ENCODE measurements at regions not wholly inside any gene's neighbourhood (a gene's known extent, or its start where the extent isn't known, plus 50 kb on each side); places are given as distances from the start of the nearest gene placed in this dataset.
"Not testable (repeated sequence)": the region's sequence is repeated elsewhere in the genome, so short reads cannot be mapped to it uniquely, and the experiment has no call there.

DNA sequence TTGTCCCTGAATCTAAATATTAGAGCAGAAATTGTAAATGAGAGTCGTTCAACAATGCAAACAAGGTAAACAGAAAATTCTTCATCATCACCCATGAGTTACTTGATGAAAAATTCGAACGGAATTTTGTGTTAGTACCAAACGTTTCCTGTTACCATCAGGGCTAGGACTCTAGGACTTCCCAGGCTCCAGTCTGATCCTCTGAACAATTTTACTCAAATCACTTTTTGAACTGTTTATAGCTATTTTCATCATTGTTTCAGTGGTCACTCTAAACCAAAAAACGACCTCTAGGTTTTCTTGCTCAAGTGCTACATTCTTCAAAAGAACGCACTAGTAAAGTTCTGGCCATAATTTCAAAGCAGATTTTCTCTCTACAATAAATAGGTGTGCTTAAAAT lies 273.3 kb downstream of the MREG start:
- DNase-seq, result no peak

DNA sequence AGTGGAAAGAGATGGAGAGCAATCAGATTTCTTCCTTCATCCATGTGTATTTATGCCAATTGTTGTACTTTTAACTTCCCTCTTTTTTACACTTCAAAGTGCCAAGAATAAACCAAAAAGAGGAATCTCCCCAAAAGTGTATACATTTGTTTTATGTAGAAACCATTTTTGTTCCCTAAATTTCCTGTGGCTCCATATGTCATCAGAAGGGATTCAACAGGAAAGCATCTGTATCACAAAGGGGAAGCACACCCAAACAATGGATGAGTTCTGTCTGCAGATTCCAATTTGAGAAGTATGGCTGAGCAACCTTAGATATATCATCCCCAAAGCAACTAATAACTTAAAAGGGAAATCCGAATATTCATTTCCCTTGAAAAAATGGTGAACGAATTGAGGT lies 275.0 kb downstream of the MREG start:
- DNase-seq, result no peak

DNA sequence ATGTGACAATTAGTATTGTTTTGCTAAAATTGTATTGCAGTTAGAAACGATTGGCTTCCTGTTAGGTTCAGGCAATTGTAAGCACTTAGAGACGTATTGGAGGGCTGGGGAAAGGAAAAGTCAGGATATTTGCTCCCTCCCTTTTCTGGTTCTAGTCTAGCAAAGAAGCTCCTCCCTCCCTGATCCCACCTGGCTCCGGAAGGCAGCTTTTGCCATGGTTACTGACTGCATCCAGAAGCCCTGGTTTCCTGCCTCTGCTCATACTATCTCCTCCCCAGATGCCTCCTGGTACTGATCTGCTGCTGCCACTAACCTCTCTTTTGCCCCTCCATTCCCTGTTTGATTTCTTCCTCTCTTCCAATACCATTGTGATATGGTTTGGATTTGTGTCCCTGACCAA lies 275.9 kb downstream of the MREG start:
- DNase-seq, result no peak

DNA sequence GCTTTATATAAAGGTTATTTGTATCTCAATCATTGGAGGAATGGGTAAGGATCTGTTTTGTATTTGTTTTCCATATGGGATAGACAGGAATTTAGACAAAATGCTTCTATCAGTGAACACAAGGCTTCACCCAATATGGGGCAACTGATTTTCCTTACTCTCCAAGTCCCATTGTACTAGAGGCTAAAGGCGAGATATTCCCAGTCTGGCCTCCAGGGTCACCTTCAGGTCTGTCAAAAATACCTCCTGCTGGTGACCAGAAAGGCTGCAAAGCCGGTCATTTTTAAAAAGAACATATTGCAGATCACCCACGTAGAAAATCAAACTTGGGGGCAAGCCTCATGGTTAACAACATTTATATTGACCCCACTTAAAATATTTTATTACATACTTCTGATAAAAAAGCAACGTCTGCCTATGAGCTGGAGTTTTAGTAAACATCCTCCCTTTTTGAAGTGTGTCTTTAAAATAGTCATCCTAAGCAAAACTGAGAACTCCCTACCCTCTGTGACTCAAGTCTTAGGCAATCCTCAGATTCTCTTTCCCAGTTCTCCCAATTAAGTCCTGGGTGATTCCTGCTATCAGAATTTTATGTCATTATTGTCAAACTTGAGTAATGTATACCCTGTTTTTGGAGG lies 276.6 kb downstream of the MREG start:
- DNase-seq, result no peak

DNA sequence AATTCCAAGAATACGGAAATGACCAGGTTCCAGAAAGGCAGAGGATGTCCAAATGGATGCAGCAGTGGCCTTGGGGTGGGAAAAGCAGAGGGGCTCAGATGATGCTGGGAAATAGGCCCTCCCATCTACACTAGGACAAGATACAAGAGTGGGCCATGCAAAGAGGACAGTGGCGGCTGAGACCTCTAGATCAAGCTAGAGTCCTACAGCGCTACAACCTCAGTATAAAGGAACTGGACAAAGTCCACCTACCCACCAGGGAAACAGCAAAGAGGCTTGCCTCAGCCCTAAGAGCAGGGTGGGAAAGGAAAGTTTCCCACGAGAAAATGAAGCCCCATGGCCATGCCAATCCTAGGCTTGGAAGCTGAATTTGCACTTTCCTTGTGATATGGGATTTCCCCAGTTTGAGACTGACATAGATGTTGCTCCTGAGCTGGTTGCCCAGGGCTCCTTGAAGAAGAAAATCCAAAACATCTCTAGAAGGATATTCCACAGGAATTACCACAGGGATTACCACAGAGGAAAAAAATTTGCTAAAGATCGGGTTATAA lies 282.2 kb downstream of the MREG start:
- DNase-seq, result no peak

DNA sequence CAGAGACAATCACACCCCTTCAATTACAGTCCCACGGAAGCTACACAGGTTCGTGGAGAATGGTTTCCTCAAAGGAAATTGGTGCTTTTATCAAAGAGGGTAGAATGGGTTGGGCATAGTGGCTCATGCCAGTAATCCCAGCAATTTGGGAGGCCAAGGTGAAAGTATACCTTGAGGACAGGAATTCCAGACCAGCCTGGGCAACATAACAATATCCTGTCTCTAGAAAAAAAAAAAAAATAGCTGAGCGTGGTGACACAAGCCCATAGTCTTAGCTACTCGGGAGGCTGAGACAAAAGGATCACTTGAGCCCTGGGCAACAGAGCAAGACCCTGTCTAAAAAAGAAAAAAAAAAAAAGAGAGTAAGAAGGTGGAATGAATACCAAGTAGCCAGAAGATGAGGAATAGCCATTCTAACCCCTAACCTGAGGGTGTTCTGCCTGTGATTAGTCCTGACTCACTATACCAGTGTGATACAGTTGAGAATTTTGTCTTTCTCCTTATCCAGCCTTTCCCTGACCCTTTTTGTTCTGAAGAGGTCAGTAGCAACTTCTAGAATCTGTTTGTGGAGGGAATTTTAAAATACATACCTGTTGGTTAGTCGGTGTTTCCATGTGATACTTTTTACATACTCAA lies 283.2 kb downstream of the MREG start:
- DNase-seq, result no peak

DNA sequence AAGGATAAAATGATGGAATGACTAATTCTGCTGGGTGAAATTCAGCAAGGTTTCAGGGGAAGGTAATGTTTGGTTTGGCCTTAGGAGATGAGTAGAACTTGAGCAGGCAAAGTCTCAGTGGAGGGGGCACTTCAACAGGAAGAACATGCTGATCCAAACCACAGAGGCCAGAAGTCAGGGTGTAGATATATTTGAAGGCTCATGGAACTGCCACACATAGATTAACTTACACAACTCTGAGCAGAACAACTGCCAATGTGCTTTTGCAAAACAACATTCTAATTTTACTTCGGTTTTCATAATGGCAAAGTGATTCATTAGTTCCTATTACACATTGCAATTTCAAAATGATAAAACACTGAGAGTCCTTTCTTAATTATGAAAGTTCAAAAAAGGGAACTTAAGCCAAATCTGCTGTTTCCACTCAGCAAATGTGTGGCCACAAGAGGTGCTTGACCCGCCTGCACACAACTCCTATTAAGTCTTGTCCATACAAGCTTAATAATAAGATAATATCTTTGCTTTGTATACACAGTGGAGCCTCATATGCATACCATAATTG lies 284.8 kb downstream of the MREG start:
- no peak for DNase-seq

DNA sequence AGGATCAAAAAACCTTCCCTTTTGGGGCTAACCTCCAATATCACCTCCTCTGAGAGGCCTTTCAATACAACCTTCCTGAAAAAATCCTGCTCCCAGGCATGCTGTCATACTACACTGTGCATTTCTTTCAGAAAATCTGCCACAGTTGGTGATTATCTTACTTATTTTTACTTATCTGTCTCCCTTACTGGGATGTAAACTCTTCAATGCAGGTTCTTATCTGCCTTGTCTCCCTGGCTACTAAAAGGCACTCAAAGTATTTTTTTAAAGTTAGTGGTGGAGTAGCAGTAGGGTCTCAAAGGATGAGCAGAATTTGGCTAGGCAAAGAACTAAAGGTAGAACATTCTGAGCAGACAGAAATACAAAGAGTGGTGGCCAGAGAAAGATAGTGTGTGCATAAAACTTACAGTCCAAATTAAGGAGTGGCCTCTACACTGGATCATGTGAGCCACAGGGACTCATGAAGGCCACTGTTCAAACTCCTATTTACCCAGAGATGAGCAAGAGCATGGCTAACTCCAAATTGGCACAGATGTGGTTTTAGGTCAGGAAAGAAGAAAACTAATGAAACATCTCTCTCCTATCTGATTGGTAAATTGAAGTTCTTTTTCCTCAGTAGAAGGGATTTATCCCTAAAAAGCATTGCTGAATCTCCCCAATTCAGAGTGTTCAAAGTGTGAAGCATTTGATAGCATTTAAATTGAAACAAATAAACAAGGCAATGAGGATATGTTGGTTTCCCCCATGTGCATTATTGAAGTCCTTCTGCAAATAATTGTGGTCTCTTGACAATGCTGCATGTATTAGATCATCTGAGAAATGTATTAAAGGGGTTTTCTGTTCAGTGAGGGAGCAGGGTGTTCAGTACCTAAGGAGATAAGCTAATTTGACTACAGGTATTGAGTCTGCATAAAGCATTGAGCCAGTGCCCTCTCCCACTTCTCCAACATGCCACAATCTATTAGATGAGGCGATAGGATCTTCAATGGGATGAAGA lies 285.5 kb downstream of the MREG start:
- no peak for DNase-seq

DNA sequence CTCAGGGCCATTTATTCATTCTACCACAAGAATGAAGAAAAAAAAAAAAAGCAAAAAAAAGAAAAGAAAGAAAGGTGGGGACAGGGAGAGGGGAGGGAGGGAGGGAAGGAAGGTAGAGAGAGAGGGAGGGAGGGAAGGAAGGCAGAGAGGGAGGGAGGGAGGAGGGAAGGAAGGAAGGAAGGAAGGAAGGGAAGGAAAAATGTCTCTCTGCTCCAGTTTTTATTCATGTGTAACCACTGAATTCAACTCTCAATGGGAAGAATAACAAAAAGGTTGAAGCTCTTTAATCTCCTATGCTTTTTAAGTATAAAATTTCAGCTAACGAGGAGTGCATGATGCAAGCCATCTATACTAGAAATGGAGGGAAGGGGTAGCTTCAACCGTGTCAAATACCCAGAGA lies 287.3 kb downstream of the MREG start:
- DNase-seq, result no peak

DNA sequence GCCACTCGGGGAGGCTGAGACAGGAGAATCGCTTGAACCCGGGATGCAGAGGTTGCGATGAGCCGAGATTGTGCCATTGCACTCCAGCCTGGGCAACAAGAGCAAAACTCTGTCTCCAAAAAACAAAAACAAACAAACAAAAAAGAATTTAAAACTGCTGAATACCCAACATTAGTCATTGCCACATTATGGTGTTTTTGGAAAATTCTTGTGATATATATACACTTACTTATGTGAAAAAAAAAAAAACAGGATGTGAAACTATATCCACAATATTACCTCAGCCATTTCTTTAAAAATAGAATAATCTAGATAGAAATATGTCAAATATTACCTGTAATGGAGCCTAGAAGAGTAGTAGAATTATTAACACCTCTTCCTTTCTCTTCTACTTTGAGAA lies 288.3 kb upstream of the FN1 start:
- DNase-seq, result no peak

DNA sequence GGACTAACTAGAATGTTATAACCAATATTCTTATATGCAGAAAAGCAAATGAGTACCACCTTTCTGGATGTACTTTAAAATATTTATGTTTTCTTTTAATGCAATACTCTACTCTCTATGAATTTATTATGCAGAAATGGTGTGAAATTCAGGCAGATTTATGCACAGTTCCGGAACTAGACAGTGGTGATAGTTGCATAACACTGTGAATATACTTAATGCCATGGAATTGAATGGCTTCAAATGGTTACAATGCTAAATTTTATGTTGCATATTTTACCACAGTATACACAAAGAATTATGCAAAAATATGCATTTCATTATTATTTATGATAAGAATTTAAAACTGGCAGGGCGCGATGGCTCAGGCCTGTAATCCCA lies 287.8 kb upstream of the FN1 start:
- no peak for DNase-seq

DNA sequence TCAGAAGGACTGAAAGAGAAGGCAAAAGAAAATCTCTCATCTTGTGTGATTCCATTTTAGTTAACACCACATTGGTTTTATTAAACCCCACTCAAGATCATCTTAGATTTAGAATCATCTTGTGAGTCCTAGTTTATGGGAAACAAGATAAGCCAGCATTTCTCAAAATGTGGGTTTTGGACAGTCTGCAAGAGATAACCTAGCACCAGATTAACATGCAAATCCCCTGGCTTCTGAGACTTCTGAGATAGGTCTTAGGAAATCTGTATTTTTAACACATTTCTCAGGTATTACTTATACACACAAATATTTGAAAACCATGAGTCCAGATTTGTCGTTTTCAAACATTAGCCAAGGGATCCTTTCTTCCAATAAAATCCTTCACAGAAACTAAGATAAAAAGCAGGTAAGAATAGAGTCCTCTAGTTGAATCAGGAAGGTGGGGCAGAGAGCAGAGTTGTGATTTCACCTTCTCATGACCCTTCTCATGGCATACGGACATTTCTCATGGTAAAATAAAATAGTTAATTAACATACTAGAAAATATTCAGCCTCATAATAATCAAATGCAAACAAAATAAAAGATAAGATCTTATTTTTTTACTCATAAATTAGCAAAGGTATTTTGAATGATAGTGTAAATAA lies 287.2 kb upstream of the FN1 start:
- no peak for DNase-seq

DNA sequence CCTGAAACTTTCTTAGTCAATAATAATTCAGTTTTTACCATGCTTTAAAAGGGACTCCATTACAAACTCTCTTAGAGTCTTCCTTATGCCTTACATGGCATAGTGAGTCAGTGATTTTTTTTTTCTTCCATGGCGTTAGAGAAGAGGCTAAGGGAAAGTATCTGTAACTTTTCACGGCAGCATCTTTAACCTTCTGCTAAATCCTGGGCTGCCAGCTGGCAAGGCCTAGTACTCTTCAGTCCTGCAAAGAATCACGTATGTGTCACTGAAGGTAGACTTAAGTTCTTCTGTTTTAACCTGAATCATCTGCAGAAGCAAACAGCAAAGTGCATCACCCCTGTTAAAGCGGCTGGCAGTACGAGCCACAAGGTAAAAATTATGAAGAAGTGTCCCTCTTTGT lies 286.3 kb upstream of the FN1 start:
- no peak for DNase-seq

DNA sequence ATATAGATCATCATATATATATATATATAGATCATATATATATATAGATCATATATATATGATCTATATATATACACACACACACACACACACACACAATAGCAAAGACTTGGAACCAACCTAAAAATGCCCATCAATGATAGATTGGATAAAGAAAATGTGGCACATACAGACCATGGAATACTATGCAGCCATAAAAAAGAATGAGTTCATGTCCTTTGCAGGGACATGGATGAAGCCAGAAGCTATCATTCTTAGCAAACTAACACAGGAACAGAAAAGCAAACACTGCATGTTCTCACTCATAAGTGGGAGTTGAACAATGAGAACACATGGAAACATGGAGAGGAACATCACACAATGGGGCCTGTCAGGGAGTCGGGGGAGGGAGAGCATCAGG lies 285.6 kb upstream of the FN1 start:
- not testable (repeated sequence) for DNase-seq

DNA sequence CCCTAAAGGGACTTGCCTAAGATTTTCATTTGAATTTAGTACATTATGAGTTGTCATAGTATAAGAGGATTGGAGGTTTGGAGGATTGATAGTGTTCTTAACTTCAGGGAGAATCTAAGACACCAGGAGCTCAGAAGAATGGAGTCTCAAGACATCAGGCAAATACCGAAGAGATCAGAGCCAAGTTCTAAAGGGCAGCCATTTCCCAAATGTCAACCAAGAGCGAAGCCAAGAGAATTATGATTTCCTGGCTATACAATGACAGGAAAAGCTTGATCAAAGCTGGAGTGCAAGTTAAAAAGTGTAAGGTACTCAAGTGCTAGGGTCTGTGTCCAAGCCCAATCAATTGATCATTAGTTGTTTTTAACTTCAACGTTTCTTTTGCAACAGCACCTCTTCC lies 283.0 kb upstream of the FN1 start:
- no peak for DNase-seq

DNA sequence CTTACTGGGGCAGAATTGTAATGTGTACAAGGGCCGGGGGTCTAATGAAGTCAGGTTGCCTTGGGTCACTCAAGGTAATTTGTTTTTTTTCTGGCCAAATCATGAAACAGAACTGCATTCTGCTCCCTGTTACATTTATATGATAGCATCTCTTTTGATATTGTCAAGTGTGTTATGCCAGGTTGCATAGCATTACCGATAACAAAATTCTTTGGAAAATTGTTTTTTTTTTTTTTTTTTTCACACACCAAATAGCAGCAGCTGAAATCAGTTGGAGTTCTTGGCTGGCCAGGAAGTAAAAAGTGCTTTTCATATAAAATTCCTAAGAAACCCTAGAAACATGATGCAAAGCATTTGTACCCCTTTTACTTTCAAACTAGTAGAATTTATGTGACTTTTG lies 282.6 kb upstream of the FN1 start:
- no peak for DNase-seq

DNA sequence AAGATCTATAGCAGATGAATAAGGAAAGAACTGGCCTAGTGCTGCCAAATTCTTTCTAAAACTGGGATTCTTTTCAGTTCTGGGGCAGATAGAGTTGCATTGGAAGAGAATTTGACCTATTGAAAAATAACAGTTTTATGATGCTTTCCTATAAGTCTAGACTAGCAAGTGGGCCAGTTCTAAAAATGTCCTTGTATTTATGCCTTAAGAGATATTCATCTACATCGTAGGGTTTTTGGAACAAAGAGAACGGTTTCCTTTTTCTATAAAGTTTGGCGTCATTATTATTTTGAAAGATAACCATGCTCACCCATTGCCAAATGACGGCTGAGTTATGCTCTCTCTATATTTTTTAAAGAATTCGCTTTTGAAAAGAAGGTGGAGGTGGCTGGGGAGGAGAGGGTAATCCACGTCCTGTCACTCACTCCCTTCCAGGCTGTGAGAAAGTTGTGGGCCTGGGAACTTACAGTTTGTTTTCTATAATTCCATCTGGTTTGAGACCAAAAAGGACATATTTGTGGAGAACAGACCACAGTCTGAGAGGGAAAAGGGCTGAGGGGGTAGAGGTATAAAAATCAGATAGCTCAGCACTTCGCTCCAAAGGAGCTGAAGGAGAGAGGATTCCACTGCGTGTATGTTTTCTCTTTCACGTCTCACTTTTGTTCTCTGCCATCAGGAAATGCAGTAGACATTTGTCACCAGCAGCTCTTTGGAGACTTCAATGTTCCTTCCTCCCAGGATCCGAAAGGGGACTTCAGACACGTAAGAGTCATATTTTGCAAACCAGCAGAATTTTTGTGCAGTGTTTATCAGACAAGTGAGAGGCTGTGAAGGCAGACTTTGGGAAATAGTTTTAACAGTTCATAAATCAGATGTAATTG lies 281.9 kb upstream of the FN1 start:
- DNase-seq, result no peak

DNA sequence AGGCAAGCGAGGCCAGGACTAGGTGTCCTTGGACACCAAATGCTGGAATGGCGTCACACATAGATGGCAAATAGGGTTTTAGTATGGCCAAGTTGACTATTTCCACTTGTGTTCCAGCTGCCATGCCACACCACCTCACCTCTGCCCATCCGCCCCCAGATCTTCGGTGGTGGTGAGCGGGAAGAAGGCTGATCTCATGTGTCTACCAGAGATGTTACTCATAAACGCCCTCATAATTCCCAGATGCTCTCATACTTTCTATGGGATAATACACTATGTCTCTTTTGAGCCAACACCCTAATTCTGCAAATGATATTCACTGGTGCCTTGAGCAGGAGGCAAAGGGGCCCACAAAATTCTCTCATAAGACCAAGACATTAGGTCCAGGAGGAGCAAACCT lies 281.1 kb upstream of the FN1 start:
- DNase-seq, result no peak

DNA sequence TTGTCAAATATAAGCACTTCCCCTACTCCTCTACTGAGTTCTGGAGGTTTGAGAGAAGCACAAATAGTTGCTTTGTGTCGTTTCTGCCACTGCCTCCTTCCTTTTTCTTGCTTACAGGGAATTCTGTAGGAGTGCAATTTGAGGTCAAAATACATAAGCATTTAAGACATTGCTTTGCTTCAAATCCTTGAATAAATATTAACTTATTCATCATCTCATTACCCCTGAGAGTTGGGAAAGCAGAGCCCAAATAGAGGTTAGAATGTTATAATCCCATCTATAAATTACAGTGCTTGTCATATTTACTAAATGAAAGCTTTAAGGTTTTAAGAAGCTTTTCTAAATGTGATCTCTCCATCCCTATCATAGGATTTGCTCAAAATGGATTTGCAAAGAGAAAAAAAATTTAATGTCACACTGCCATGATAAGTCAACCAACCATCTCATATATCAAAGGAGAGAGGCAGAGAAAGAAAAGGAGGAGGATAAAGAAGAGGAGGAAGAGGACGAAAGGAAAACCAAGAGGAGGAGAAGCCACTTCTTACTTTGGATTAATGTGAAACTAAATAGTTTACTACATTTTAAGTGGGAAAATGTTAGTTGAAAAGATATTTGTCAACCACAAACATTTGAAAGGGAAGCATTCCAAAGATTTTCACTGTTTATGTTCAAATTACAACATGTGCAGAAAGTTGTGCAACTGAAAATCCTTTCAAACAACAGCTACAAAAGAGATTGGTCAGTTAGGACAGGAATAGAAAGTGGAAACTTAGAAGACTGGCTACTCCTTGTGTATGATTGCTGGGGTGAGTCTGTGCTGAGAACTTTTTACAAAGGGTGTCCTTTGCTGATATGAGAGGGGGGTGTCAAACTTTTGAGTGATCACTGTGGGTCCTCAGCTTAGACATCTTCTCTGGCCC lies 277.3 kb upstream of the FN1 start:
- DNase-seq, result no peak

DNA sequence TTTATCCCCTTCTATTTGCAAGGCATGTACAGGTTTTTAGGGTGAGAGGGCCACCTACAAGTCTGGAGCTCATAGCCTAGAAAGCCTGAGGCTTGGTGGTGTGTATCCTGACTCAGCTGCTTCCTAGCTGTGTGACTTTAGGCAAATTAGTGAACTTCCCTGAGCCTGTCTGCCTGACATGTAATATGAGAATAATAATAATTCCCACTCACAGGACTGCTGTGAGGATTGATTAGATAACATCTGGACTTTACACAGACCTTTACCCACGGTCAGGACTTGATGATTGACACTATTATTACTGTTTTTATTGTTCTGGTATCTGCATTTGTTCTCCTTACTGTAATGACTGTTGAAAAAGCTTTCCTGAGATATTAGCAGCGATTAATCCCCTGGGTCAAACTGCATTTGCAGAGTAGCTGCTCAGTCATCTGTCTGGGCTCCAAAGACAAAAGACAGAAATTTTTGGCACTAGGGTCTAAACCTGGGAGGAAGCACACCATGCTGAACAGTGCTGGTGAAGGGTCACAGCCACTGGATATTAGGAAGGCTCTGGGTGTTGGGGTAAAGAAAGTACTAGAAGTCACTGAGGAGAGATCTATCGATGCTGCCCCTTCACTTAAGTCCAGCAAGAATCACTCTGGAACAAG lies 276.5 kb upstream of the FN1 start:
- no peak for DNase-seq
